ENCODE measurements at regions not wholly inside any gene's neighbourhood (a gene's known extent, or its start where the extent isn't known, plus 50 kb on each side); places are given as distances from the start of the nearest gene placed in this dataset.

- H3K4me3 ChIP-seq (ENCODE audit: low read length), result no peak overlapping the region
- H3K4me2 ChIP-seq (ENCODE audit: low read length), result no peak overlapping the region
- H3K79me2 ChIP-seq (ENCODE audit: low read length), result no peaks in the 10 kb centered on the region
- no peaks in the 10 kb centered on the region for H4K20me1 ChIP-seq (ENCODE audit: insufficient read depth, low read length)
- no peaks in the 10 kb centered on the region for H3K27me3 ChIP-seq (ENCODE audit: low read depth, low read length)
- no peaks in the 10 kb centered on the region for H3K9me3 ChIP-seq (ENCODE audit: insufficient read depth, low read length)
- H3K9ac ChIP-seq (ENCODE audit: low read length), result no peak overlapping the region
- H3K4me1 ChIP-seq (ENCODE audit: low read length), result no peaks in the 10 kb centered on the region
- H3K27ac ChIP-seq (ENCODE audit: low read length), result no peak overlapping the region
- TF ChIP-seq CTCF (IDR thresholded peaks at IDR 0.05; ENCODE audit: low read depth, low read length) (no peak), EZH2phosphoT487 (IDR thresholded peaks at IDR 0.05; ENCODE audit: low read depth) (no peak)
- H2AFZ ChIP-seq (ENCODE audit: low read depth, low read length), result no peak overlapping the region
- no peaks in the 10 kb centered on the region for H3K36me3 ChIP-seq (replicated peaks; ENCODE audit: low read depth, low read length)
These were observed 71.0 kb upstream of the ST8SIA4 start for GRCh38 chr5:100974082-100974481.

GRCh38 chr5:100970646-100971255 is 67.7 kb upstream of the ST8SIA4 start:
- Histone ChIP-seq H3K4me2 (ENCODE audit: low read length) (no peak overlapping the region), H3K4me3 (ENCODE audit: low read length) (no peak overlapping the region), H3K27me3 (ENCODE audit: low read depth, low read length) (no peaks in the 10 kb centered on the region), H3K9me3 (ENCODE audit: insufficient read depth, low read length) (no peaks in the 10 kb centered on the region), H3K9ac (ENCODE audit: low read length) (no peak overlapping the region), H3K79me2 (ENCODE audit: low read length) (no peaks in the 10 kb centered on the region), H2AFZ (ENCODE audit: low read depth, low read length) (no peak overlapping the region), H3K27ac (ENCODE audit: low read length) (no peak overlapping the region), H4K20me1 (ENCODE audit: insufficient read depth, low read length) (no peaks in the 10 kb centered on the region), H3K4me1 (ENCODE audit: low read length) (no peaks in the 10 kb centered on the region), H3K36me3 (replicated peaks; ENCODE audit: low read depth, low read length) (no peaks in the 10 kb centered on the region)
- TF ChIP-seq EZH2phosphoT487 (IDR thresholded peaks at IDR 0.05; ENCODE audit: low read depth), result no peak
- TF ChIP-seq CTCF (IDR thresholded peaks at IDR 0.05; ENCODE audit: low read depth, low read length), result no peak

DNA sequence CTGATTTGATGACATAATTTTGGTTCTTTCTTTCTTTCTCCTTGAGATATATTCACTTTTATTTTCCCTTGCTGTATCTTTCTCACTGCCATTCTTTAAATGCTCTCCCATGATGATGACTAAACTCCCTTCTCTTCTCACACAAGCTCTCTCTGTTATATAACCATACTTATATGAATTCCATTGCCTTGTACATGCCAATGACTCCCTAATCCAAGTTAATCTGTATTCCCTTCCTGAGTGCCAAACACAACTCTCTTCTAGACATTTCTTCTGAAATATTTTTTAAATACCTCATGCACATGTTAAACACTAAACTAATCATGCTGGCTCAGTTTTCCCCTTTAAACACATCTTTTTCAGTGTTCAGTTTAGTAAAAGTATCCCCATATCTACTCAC is 62.2 kb upstream of the ST8SIA4 start:
- H3K4me2 ChIP-seq (ENCODE audit: low read length), result no peak overlapping the region
- no peaks in the 10 kb centered on the region for H4K20me1 ChIP-seq (ENCODE audit: insufficient read depth, low read length)
- H3K36me3 ChIP-seq (replicated peaks; ENCODE audit: low read depth, low read length), result no peaks in the 10 kb centered on the region
- H3K4me3 ChIP-seq (ENCODE audit: low read length), result no peak overlapping the region
- no peak overlapping the region for H2AFZ ChIP-seq (ENCODE audit: low read depth, low read length)
- H3K9me3 ChIP-seq (ENCODE audit: insufficient read depth, low read length), result no peaks in the 10 kb centered on the region
- no peaks in the 10 kb centered on the region for H3K4me1 ChIP-seq (ENCODE audit: low read length)
- no peak overlapping the region for H3K9ac ChIP-seq (ENCODE audit: low read length)
- H3K79me2 ChIP-seq (ENCODE audit: low read length), result no peaks in the 10 kb centered on the region
- TF ChIP-seq CTCF (IDR thresholded peaks at IDR 0.05; ENCODE audit: low read depth, low read length) (no peak), EZH2phosphoT487 (IDR thresholded peaks at IDR 0.05; ENCODE audit: low read depth) (no peak)
- no peak overlapping the region for H3K27ac ChIP-seq (ENCODE audit: low read length)
- H3K27me3 ChIP-seq (ENCODE audit: low read depth, low read length), result no peaks in the 10 kb centered on the region

Measured in OCI-LY3 (cell line).